Thyroid gland (tissue), 4 donors: ENCODE measurements at regions not wholly inside any gene's neighbourhood (a gene's known extent, or its start where the extent isn't known, plus 50 kb on each side); places are given as distances from the start of the nearest gene placed in this dataset.
"Not testable (repeated sequence)": the region's sequence is repeated elsewhere in the genome, so short reads cannot be mapped to it uniquely, and the experiment has no call there.

Experiments used
- POLR2A ChIP-seq, 2 donors: fragments of 450-650 bp; IDR thresholded peaks; one replicate each; pipeline ENCODE4 v1.6.1; 2017; ENCODE audit warnings: antibody characterized with exemption in 2 of 2, mild to moderate bottlenecking in 2 of 2, moderate library complexity in 1 of 2
- TF ChIP-seq, protein P1 (sequence below), 6 experiments: fragments of 200-600 bp in 3 of 6; fragments of 450-650 bp in 3 of 6; sonication (generic) in 3 of 6; IDR thresholded peaks; one replicate each; pipeline ENCODE4 v1.5.1; 2016 to 2019; ENCODE audit warnings: antibody characterized with exemption in 6 of 6, mild to moderate bottlenecking in 2 of 6, inconsistent platforms in 1 of 6, moderate library complexity in 1 of 6

DNA sequence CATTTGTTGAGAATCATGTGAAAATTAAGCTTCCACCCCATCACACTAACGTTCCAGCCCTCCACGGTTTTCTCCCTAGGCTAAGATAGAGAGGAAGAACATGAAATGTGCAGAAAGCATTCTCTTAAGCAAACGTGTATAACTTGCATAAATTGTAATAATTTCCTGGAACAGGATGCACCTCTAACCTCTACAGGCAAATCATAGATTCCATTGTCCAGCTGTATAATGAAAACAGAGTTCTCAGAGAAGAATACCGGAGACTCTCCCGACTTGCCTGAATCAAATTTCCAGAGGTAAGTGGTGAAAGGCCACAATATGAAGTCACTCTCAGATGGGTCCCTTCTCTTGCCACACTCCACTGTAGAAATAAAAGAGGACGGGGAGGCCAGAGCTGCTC lies 87.7 kb downstream of the PPIAL4A start:
- TF ChIP-seq, protein P1, sequence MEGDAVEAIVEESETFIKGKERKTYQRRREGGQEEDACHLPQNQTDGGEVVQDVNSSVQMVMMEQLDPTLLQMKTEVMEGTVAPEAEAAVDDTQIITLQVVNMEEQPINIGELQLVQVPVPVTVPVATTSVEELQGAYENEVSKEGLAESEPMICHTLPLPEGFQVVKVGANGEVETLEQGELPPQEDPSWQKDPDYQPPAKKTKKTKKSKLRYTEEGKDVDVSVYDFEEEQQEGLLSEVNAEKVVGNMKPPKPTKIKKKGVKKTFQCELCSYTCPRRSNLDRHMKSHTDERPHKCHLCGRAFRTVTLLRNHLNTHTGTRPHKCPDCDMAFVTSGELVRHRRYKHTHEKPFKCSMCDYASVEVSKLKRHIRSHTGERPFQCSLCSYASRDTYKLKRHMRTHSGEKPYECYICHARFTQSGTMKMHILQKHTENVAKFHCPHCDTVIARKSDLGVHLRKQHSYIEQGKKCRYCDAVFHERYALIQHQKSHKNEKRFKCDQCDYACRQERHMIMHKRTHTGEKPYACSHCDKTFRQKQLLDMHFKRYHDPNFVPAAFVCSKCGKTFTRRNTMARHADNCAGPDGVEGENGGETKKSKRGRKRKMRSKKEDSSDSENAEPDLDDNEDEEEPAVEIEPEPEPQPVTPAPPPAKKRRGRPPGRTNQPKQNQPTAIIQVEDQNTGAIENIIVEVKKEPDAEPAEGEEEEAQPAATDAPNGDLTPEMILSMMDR (IDR thresholded peaks at IDR 0.05), result not testable (repeated sequence)
- not testable (repeated sequence) for TF ChIP-seq POLR2A (IDR thresholded peaks at IDR 0.05)
